Body of pancreas (tissue), 4 donors: ENCODE measurements at regions not wholly inside any gene's neighbourhood (a gene's known extent, or its start where the extent isn't known, plus 50 kb on each side); places are given as distances from the start of the nearest gene placed in this dataset.

Source experiments
- POLR2A ChIP-seq, 3 donors: fragments of 450-650 bp; IDR thresholded peaks; one replicate each; pipeline ENCODE4 v1.6.1; 2016; ENCODE audit warnings: antibody characterized with exemption in 3 of 3, mild to moderate bottlenecking in 2 of 3
- TF ChIP-seq, protein P1 (sequence below), 7 experiments: fragments of 450-650 bp in 4 of 7; fragments of 200-600 bp in 3 of 7; sonication (generic) in 3 of 7; IDR thresholded peaks; one replicate each; pipeline ENCODE4 v1.5.1; 2016 to 2019; ENCODE audit warnings: antibody characterized with exemption in 7 of 7

DNA sequence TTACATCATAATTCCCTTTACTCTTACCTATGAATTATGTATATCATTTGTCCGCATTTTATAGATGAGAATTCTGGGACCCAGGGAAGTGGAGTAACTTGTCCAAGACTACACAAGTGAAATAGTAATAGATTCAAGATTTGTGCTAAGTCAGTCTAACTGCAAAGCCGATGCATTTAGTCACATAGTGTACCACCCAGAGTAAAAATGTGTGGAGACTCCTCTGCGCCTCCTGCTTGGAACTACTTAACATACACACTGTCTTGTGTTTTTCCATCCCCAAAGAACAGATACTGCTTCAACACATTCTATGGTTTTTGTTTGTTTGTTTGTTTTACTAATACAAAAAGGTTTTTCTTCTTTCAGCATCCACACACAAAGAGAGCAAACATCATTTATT, 729.8 kb downstream of the PRELID2 start:
- TF ChIP-seq, protein P1, sequence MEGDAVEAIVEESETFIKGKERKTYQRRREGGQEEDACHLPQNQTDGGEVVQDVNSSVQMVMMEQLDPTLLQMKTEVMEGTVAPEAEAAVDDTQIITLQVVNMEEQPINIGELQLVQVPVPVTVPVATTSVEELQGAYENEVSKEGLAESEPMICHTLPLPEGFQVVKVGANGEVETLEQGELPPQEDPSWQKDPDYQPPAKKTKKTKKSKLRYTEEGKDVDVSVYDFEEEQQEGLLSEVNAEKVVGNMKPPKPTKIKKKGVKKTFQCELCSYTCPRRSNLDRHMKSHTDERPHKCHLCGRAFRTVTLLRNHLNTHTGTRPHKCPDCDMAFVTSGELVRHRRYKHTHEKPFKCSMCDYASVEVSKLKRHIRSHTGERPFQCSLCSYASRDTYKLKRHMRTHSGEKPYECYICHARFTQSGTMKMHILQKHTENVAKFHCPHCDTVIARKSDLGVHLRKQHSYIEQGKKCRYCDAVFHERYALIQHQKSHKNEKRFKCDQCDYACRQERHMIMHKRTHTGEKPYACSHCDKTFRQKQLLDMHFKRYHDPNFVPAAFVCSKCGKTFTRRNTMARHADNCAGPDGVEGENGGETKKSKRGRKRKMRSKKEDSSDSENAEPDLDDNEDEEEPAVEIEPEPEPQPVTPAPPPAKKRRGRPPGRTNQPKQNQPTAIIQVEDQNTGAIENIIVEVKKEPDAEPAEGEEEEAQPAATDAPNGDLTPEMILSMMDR (IDR thresholded peaks at IDR 0.05), result no peak
- no peak for TF ChIP-seq POLR2A (IDR thresholded peaks at IDR 0.05)
